Mesendoderm (in vitro differentiated cells): ENCODE measurements at regions not wholly inside any gene's neighbourhood (a gene's known extent, or its start where the extent isn't known, plus 50 kb on each side); places are given as distances from the start of the nearest gene placed in this dataset.

ENCODE experiments used
- DNase-seq: peaks from one replicate; pipeline ENCODE4 v3.0.0; 2013
- H2AK5ac ChIP-seq: 2 replicates; pipeline ENCODE4 v1.6.1; 2013; ENCODE audit warnings: low read length, inconsistent platforms
- H2BK120ac ChIP-seq: 2 replicates; pipeline ENCODE4 v1.6.1; 2013; ENCODE audit warnings: low read depth, mild to moderate bottlenecking, low read length, moderate library complexity, mixed read lengths
- H2BK15ac ChIP-seq: replicated peaks from 2 replicates; pipeline ENCODE4 v1.6.1; 2013; ENCODE audit warnings: low read depth, mild to moderate bottlenecking, moderate library complexity
- H2BK5ac ChIP-seq: 2 replicates; pipeline ENCODE4 v1.6.1; 2013; ENCODE audit warnings: low read length, inconsistent platforms
- H3K18ac ChIP-seq: 2 replicates; pipeline ENCODE4 v1.6.1; 2013; ENCODE audit warnings: mild to moderate bottlenecking, low read length, mixed read lengths
- H3K23ac ChIP-seq: one replicate; pipeline ENCODE4 v1.6.1; 2013; ENCODE audit warnings: low read length
- H3K27ac ChIP-seq: 2 replicates; pipeline ENCODE4 v1.5.1; 2013; ENCODE audit warnings: low read depth, mild to moderate bottlenecking, inconsistent platforms, low read length, moderate library complexity
- H3K27me3 ChIP-seq: 2 replicates; pipeline ENCODE4 v1.6.1; 2013; ENCODE audit warnings: low read length, control low read depth, mild to moderate bottlenecking, inconsistent platforms; ENCODE audit not compliant: insufficient read depth, poor library complexity
- H3K36me3 ChIP-seq: 2 replicates; pipeline ENCODE4 v1.6.1; 2013; ENCODE audit warnings: low read length, inconsistent platforms; ENCODE audit not compliant: control insufficient read depth, insufficient read depth
- H3K4ac ChIP-seq: one replicate; pipeline ENCODE4 v1.6.1; 2013; ENCODE audit warnings: low read depth, mild to moderate bottlenecking, low read length, moderate library complexity
- H3K4me1 ChIP-seq: 2 replicates; pipeline ENCODE4 v1.6.1; 2013; ENCODE audit warnings: low read depth, low read length, inconsistent platforms; ENCODE audit not compliant: control insufficient read depth
- H3K4me2 ChIP-seq: 2 replicates; pipeline ENCODE4 v1.6.1; 2013; ENCODE audit warnings: low read length
- H3K4me3 ChIP-seq: 2 replicates; pipeline ENCODE4 v1.5.1; 2013; ENCODE audit warnings: mild to moderate bottlenecking, low read length
- H3K56ac ChIP-seq: one replicate; pipeline ENCODE4 v1.6.1; 2013; ENCODE audit warnings: low read length
- H3K79me1 ChIP-seq: 2 replicates; pipeline ENCODE4 v1.6.1; 2013; ENCODE audit warnings: low read length, inconsistent platforms
- H3K79me2 ChIP-seq: 2 replicates; pipeline ENCODE4 v1.6.1; 2013; ENCODE audit warnings: mild to moderate bottlenecking, low read length; ENCODE audit not compliant: control insufficient read depth, insufficient read depth
- H3K9ac ChIP-seq: 2 replicates; pipeline ENCODE4 v1.6.1; 2013; ENCODE audit warnings: low read length, inconsistent platforms
- H4K5ac ChIP-seq: one replicate; pipeline ENCODE4 v1.6.1; 2013; ENCODE audit warnings: low read length
- H4K8ac ChIP-seq: one replicate; pipeline ENCODE4 v1.6.1; 2013; ENCODE audit warnings: low read depth, mild to moderate bottlenecking, control low read depth, low read length, moderate library complexity
- WGBS: extraction: QIAGEN DNeasy Blood & Tissue Kit; methylation state at CpG from one replicate; pipeline ENCODE4 v1.1.7; 2013; ENCODE audit warnings: low lambda C conversion rate, missing lambda C conversion rate; ENCODE audit not compliant: insufficient coverage; ENCODE audit errors: extremely low coverage; 5-methylcytosine and 5-hydroxymethylcytosine counted together

GRCh38 chr21:19013916-19014315, 610.3 kb upstream of the TMPRSS15 start:
- no peak overlapping the region for H4K5ac ChIP-seq
- no peak overlapping the region for H3K27ac ChIP-seq
- H2BK120ac ChIP-seq = no peak overlapping the region
- H3K79me1 ChIP-seq = no peaks in the 10 kb centered on the region
- H2BK15ac ChIP-seq = no peak overlapping the region
- no peak overlapping the region for H4K8ac ChIP-seq
- no peak overlapping the region for H3K56ac ChIP-seq
- no peak overlapping the region for H3K4me2 ChIP-seq
- H3K4me1 ChIP-seq = no peaks in the 10 kb centered on the region
- no peak overlapping the region for H2AK5ac ChIP-seq
- no peak overlapping the region for H3K4ac ChIP-seq
- WGBS = no CpG with 5 or more reads among the region's 3 CpGs
- no peaks in the 10 kb centered on the region for H3K79me2 ChIP-seq
- no peak overlapping the region for H3K18ac ChIP-seq
- no peak overlapping the region for H3K9ac ChIP-seq
- H2BK5ac ChIP-seq = no peak overlapping the region
- no peaks in the 10 kb centered on the region for H3K36me3 ChIP-seq
- no peak overlapping the region for H3K23ac ChIP-seq
- DNase-seq = peak; percentile 3
- H3K27me3 ChIP-seq = no peaks in the 10 kb centered on the region
- no peak overlapping the region for H3K4me3 ChIP-seq

- no peak for DNase-seq
- H3K23ac ChIP-seq = no peak overlapping the region
- H4K5ac ChIP-seq = no peak overlapping the region
- no peaks in the 10 kb centered on the region for H3K4me1 ChIP-seq
- H4K8ac ChIP-seq = no peak overlapping the region
- H3K79me2 ChIP-seq = no peaks in the 10 kb centered on the region
- H3K56ac ChIP-seq = no peak overlapping the region
- H3K4ac ChIP-seq = no peak overlapping the region
- no CpG with 5 or more reads among the region's 3 CpGs for WGBS
- H2BK5ac ChIP-seq = no peak overlapping the region
- H3K4me2 ChIP-seq = no peak overlapping the region
- no peaks in the 10 kb centered on the region for H3K27me3 ChIP-seq
- no peak overlapping the region for H2BK15ac ChIP-seq
- H3K36me3 ChIP-seq = no peaks in the 10 kb centered on the region
- H3K4me3 ChIP-seq = no peak overlapping the region
- H2BK120ac ChIP-seq = no peak overlapping the region
- H2AK5ac ChIP-seq = no peak overlapping the region
- H3K9ac ChIP-seq = no peak overlapping the region
- no peaks in the 10 kb centered on the region for H3K79me1 ChIP-seq
- no peak overlapping the region for H3K18ac ChIP-seq
- H3K27ac ChIP-seq = no peak overlapping the region
These were observed 614.9 kb upstream of the TMPRSS15 start for GRCh38 chr21:19018529-19018928.

GRCh38 chr21:19022978-19023377, 619.4 kb upstream of the TMPRSS15 start:
- H2BK120ac ChIP-seq = no peak overlapping the region
- no peaks in the 10 kb centered on the region for H3K36me3 ChIP-seq
- H2BK5ac ChIP-seq = no peak overlapping the region
- no peak overlapping the region for H3K4me3 ChIP-seq
- no peak overlapping the region for H2AK5ac ChIP-seq
- H3K79me1 ChIP-seq = no peaks in the 10 kb centered on the region
- H3K9ac ChIP-seq = no peak overlapping the region
- no peak overlapping the region for H2BK15ac ChIP-seq
- H3K4me1 ChIP-seq = no peaks in the 10 kb centered on the region
- H3K56ac ChIP-seq = no peak overlapping the region
- no peak overlapping the region for H4K5ac ChIP-seq
- H4K8ac ChIP-seq = no peak overlapping the region
- H3K18ac ChIP-seq = no peak overlapping the region
- no peak overlapping the region for H3K23ac ChIP-seq
- H3K27ac ChIP-seq = no peak overlapping the region
- DNase-seq = no peak
- H3K4ac ChIP-seq = no peak overlapping the region
- H3K4me2 ChIP-seq = no peak overlapping the region
- no peaks in the 10 kb centered on the region for H3K27me3 ChIP-seq
- no CpG with 5 or more reads among the region's 4 CpGs for WGBS
- no peaks in the 10 kb centered on the region for H3K79me2 ChIP-seq

GRCh38 chr21:19026911-19027310, 623.3 kb upstream of the TMPRSS15 start:
- Histone ChIP-seq H3K56ac (no peak overlapping the region), H2BK15ac (no peak overlapping the region), H3K4me1 (no peaks in the 10 kb centered on the region), H2AK5ac (no peak overlapping the region), H3K18ac (no peak overlapping the region), H3K27me3 (no peaks in the 10 kb centered on the region), H4K8ac (no peak overlapping the region), H2BK5ac (no peak overlapping the region), H3K23ac (no peak overlapping the region), H3K79me2 (no peaks in the 10 kb centered on the region), H3K36me3 (no peaks in the 10 kb centered on the region), H2BK120ac (no peak overlapping the region), H3K4me3 (no peak overlapping the region), H3K4me2 (no peak overlapping the region), H4K5ac (no peak overlapping the region), H3K79me1 (no peaks in the 10 kb centered on the region), H3K9ac (no peak overlapping the region), H3K4ac (no peak overlapping the region), H3K27ac (no peak overlapping the region)
- no peak for DNase-seq

GRCh38 chr21:19029816-19030215, 626.2 kb upstream of the TMPRSS15 start:
- Histone ChIP-seq H3K79me2 (no peaks in the 10 kb centered on the region), H3K9ac (no peak overlapping the region), H3K27ac (no peak overlapping the region), H3K23ac (no peak overlapping the region), H3K4ac (no peak overlapping the region), H3K4me1 (no peaks in the 10 kb centered on the region), H4K8ac (no peak overlapping the region), H3K27me3 (no peaks in the 10 kb centered on the region), H2BK5ac (no peak overlapping the region), H2BK120ac (no peak overlapping the region), H3K79me1 (no peaks in the 10 kb centered on the region), H3K56ac (no peak overlapping the region), H2BK15ac (no peak overlapping the region), H3K4me2 (no peak overlapping the region), H3K18ac (no peak overlapping the region), H3K4me3 (no peak overlapping the region), H3K36me3 (no peaks in the 10 kb centered on the region), H2AK5ac (no peak overlapping the region), H4K5ac (no peak overlapping the region)
- WGBS = no CpG with 5 or more reads among the region's 2 CpGs
- DNase-seq = no peak

GRCh38 chr21:19031953-19032352, 628.4 kb upstream of the TMPRSS15 start:
- no peaks in the 10 kb centered on the region for H3K36me3 ChIP-seq
- H3K27ac ChIP-seq = no peak overlapping the region
- no peak overlapping the region for H2AK5ac ChIP-seq
- H3K4me1 ChIP-seq = no peaks in the 10 kb centered on the region
- H3K4me2 ChIP-seq = no peak overlapping the region
- H3K23ac ChIP-seq = no peak overlapping the region
- no peak overlapping the region for H3K9ac ChIP-seq
- H3K4ac ChIP-seq = no peak overlapping the region
- H3K27me3 ChIP-seq = no peaks in the 10 kb centered on the region
- no peak overlapping the region for H4K5ac ChIP-seq
- H2BK5ac ChIP-seq = no peak overlapping the region
- no CpG with 5 or more reads among the region's 1 CpG for WGBS
- H3K79me1 ChIP-seq = no peaks in the 10 kb centered on the region
- no peak overlapping the region for H2BK15ac ChIP-seq
- no peaks in the 10 kb centered on the region for H3K79me2 ChIP-seq
- no peak for DNase-seq
- H2BK120ac ChIP-seq = no peak overlapping the region
- no peak overlapping the region for H3K4me3 ChIP-seq
- no peak overlapping the region for H3K18ac ChIP-seq
- H3K56ac ChIP-seq = no peak overlapping the region
- H4K8ac ChIP-seq = no peak overlapping the region
